HEK293 (cell line): ENCODE measurements at regions not wholly inside any gene's neighbourhood (a gene's known extent, or its start where the extent isn't known, plus 50 kb on each side); places are given as distances from the start of the nearest gene placed in this dataset.

Experiments
- CTCF ChIP-seq: fragments of 450-650 bp; formaldehyde crosslinking; IDR thresholded peaks from 2 replicates; pipeline ENCODE4 v1.5.1; 2016; ENCODE audit warnings: missing biosample characterization, missing genetic modification characterization
- MEIS1 ChIP-seq: sonication (generic); formaldehyde crosslinking; IDR thresholded peaks from 2 replicates; pipeline ENCODE4 v1.8.1; 2022; ENCODE audit warnings: missing genetic modification reagents, mild to moderate bottlenecking, borderline replicate concordance
- ZNF433 ChIP-seq: fragments of 450-650 bp; formaldehyde crosslinking; IDR thresholded peaks from 2 replicates; pipeline ENCODE4 v1.5.1; 2016; ENCODE audit warnings: missing biosample characterization, missing genetic modification characterization, low read depth
- ZNF530 ChIP-seq: fragments of 450-650 bp; formaldehyde crosslinking; IDR thresholded peaks from 2 replicates; pipeline ENCODE4 v1.5.1; 2016; ENCODE audit warnings: low read depth, missing biosample characterization, missing genetic modification characterization
- ZNF596 ChIP-seq: fragments of 450-650 bp; IDR thresholded peaks from 2 replicates; pipeline ENCODE4 v1.5.0; 2018; ENCODE audit warnings: missing biosample characterization, mild to moderate bottlenecking, missing genetic modification characterization, moderate library complexity
- ZNF639 ChIP-seq: fragments of 450-650 bp; formaldehyde crosslinking; IDR thresholded peaks from 2 replicates; pipeline ENCODE4 v1.5.1; 2016; ENCODE audit warnings: missing biosample characterization, missing genetic modification characterization

DNA sequence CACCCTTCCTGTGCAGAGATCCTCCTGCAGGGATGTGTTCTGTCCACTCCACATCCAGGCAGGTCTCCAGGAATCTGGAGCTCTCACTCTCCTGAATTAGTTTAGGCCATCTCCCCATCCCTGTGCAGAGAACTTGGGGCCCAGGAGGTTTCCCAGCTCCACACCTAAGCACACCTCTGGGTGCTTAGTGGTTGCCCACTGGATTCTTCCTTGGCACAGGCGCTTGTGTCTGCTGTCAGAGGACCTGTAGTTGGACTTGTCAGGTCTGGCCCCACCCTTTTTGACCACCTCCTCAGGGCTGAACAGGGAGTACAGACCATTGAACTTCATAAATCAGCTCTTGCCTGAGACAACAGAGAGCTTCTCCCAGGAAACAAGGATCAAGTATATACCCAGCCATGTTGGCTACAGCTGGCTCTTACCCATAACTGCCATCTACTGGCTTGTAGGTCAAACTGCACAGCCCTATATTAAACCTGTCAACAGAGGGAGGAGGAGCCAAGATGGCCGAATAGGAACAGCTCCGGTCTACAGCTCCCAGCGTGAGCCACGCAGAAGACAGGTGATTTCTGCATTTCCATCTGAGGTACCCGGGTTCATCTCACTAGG, 275.5 kb downstream of the PPARGC1A start:
- TF ChIP-seq ZNF530 (tag by site-specific recombination) (no peak), ZNF639 (tag by site-specific recombination) (no peak), MEIS1 (no peak), CTCF (no peak), ZNF433 (tag by site-specific recombination) (no peak), ZNF596 (tag by site-specific recombination) (no peak)
